AG08395 (cell line): ENCODE measurements at regions not wholly inside any gene's neighbourhood (a gene's known extent, or its start where the extent isn't known, plus 50 kb on each side); places are given as distances from the start of the nearest gene placed in this dataset.

Experiments
- DNase-seq: peaks from one replicate; pipeline ENCODE4 v3.0.0; 2012; ENCODE audit warnings: mixed read lengths, low spot score

DNA sequence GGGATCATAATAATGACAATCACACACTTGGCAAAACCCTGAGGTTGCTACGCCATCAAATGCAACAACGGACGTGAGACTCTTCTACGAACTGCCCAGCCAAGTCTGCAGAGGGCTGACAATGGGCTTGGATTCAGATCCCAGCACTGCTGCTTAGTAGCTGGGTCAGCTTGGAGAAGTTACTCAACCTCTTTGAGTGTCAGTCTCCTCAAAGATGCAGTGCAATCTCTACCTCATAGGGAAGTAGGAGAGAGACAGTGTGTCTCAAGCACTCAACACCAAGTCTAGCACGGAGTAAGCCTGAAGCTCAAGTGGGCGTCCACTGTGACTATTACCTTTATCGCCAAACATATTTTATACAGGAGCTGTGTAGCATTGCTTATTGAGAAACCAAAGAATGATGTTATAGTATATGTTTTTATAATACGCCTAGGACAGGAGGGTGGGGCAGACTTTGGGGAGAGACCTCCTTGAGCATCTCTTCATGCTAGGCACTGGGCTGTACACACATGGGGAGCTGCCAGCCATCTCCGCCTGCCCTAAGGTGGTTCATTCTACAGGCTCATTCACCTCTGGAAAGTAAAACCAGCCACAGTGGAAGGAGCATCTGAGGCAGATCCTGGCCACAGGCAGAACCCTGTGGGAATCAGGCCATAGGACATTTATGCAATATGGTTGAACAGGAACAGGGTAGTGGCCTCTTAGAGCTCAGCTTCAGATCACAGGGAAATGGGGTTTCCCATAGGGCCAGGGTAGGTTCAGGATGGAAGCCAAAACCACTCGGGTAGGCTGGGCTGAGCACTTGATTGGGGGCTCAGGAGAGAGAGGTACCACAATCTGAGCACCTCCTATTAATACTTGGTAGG, 160.2 kb downstream of the MRPL14 start:
- no peak for DNase-seq

- no peak for DNase-seq
These were observed 160.9 kb downstream of the MRPL14 start for GRCh38 chr6:43966374-43966658.

DNA sequence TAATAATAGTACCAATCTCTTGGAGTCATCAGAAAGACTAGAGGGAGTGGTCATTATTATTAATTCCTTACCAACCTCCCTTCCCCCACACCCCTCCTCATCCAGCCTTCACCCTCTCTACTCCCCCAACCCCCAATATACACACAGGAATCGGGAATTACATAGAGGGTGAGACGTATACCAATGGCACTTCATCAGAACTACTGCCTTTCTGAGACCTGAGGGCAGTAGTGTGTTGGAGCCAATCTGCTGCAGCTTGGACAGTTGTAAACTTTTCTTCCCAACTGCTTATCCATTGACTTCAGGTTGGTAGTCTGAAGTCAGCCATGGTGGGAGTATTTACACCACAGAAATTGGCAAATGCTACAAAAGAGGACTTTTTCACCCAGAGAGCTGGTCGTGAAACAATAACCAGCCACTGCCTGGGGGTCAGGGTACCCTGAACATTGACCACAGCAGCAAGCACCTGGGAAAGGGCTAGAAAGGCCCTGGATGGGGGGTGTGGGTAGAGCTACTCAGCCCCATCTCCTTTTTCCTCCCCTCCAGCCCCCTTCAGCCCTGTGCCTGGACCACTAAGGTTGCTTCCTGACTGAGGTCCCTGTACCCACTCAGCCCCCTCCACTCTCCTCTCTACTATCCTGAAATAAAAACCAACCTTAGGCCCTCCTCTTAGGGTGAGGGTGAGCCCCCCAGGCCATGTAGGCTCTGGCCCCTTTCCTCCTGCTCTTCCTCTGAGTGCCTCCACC, 161.5 kb downstream of the MRPL14 start:
- no peak for DNase-seq

DNA sequence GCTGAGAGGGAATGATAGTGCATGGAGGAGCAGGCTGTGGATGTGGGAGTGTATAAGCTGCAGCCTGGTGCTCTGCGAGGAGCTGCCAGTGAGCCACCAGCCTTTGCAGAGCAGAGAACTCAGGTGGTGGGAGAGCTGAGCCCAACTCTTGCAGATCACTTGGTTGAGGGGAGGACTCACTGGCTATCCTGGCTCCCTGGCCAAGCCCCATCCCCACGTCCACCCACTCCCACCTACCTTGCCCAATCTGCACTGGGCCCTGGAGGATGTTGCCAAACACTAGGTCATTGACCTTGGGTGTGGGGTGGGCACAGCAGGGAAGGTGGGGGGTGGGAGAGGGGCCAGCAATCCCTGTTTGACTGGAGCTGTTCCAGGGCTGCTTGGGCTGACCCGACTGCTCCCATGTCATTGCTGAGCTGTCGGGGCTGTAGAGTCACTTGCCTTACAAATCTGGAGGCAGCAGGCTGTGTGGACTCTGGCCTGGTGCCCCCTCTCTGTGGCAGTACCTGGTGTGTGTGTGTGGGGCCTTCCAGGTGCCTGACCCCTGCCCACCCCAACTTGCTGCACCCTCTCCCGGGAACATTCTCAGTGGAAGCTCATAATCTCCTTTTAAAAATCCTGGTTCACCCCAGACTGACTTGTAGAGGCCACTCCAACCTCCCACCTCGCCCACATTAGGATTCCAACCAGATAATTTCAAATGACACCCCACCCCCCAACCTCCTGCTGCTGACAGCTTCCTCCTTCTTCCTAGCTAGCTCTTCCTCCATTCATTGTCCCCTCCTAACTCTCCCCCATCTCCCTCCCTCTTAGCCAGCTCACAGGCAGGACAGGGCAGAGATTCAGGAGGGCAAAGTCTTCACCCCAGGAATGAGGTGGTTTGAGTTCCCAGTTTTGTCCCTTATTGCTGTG, 162.3 kb downstream of the MRPL14 start:
- no peak for DNase-seq

GRCh38 chr6:43963877-43964658, 163.2 kb downstream of the MRPL14 start:
- no peak for DNase-seq

- no peak for DNase-seq
These were observed 164.0 kb downstream of the MRPL14 start for GRCh38 chr6:43963203-43963602.

GRCh38 chr6:43962458-43962857, 164.8 kb downstream of the MRPL14 start:
- DNase-seq = no peak

GRCh38 chr6:43957273-43957672, 170.0 kb downstream of the MRPL14 start:
- no peak for DNase-seq

GRCh38 chr6:43956478-43956877, 170.8 kb downstream of the MRPL14 start:
- no peak for DNase-seq

GRCh38 chr6:43954311-43955131, 172.7 kb downstream of the MRPL14 start:
- no peak for DNase-seq

GRCh38 chr6:43953794-43954310, 173.4 kb downstream of the MRPL14 start:
- no peak for DNase-seq

- DNase-seq = no peak
These were observed 174.0 kb downstream of the MRPL14 start for GRCh38 chr6:43953256-43953655.

- no peak for DNase-seq
These were observed 174.5 kb downstream of the MRPL14 start for GRCh38 chr6:43952746-43953145.

GRCh38 chr6:43951756-43952675, 175.2 kb downstream of the MRPL14 start:
- no peak for DNase-seq

DNA sequence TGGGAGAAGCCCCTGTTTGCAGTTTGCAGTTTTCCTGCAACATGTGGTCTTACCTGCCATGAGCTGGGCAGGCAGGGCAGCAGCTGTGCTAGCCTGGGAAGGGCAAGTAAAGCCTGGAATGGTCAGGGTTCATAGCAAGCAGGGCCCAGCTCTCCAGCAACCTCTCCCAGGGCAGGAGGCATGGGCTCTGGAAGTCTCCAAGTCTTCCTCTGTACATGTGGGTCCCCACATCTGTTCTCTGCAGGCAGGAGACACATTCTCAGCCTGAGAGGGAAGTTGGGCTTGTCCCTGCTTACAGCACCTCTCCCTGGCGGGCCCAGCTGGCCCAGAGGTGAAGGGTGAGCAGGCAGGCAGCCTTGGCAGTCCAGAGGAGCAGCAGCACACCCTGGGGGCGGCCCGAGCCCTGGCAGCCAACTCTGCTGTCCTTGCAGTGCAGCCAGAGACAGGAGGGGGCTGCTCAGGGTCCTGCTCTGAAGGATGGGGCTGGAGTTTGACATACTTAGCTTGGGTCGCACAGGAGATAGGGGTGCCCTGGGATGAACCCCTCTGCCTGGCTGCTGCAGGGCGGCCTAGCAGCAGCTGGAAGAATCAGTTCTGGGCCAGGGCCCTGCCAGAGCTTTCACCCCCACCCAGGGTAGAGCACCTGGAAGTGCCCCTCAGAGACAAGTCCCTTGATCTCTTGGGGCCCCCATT, 176.0 kb downstream of the MRPL14 start:
- DNase-seq = peak; percentile 50

- no peak for DNase-seq
These were observed 176.6 kb downstream of the MRPL14 start for GRCh38 chr6:43950731-43951062.

DNA sequence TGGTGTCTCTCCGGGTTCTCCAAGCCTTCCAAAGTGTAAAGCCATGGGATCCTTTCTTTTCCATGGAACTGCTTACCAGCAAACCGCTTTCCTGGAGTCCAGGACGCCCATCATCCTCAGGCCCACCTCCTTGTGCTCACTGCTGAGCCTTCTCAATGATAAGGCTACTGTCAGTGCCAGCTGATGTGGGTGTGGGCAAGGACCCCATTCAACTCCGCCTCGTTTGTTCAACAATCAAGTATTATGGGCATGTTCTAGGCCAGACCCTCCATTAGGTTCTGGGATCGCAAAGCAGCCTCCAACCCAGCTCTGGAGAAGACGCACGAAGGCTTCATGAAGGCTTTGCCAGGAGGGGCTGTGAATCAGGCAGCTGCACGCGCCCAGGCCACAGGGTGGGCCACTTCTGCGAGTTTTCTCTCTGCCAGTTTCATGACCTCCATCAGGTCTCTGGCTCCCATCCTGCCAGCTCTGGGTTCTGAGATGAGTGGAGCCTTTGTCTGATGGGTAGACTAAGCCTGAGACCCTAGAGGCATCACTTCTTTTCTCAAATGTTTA, 177.1 kb downstream of the MRPL14 start:
- no peak for DNase-seq

- DNase-seq = peak; percentile 52
These were observed 177.7 kb downstream of the MRPL14 start for GRCh38 chr6:43949551-43949991.
